Duodenal mucosa (tissue), 2 donors: ENCODE measurements at regions not wholly inside any gene's neighbourhood (a gene's known extent, or its start where the extent isn't known, plus 50 kb on each side); places are given as distances from the start of the nearest gene placed in this dataset.

ENCODE experiments used
- H3K27ac ChIP-seq: one replicate; pipeline ENCODE4 v1.7.0; 2013; ENCODE audit warnings: low read depth, low read length
- H3K27me3 ChIP-seq, 2 donors: one replicate each; pipeline ENCODE4 v1.7.0; 2013; ENCODE audit warnings: low read length in 2 of 2, control low read depth in 1 of 2; ENCODE audit not compliant: insufficient read depth in 2 of 2, control insufficient read depth in 1 of 2
- H3K36me3 ChIP-seq, 2 donors: one replicate each; pipeline ENCODE4 v1.7.0; 2013; ENCODE audit warnings: low read length in 2 of 2, control low read depth in 1 of 2; ENCODE audit not compliant: insufficient read depth in 2 of 2, control insufficient read depth in 1 of 2
- H3K4me1 ChIP-seq, 2 donors: one replicate each; pipeline ENCODE4 v1.7.0; 2013; ENCODE audit warnings: low read length in 2 of 2, control low read depth in 1 of 2; ENCODE audit not compliant: insufficient read depth in 2 of 2, control insufficient read depth in 1 of 2
- H3K4me3 ChIP-seq, 2 donors: one replicate each; pipeline ENCODE4 v1.7.0; 2013; ENCODE audit warnings: low read length in 2 of 2, low read depth in 1 of 2
- H3K9ac ChIP-seq, 2 donors: one replicate each; pipeline ENCODE4 v1.7.0; 2013; ENCODE audit warnings: low read length in 2 of 2, low read depth in 1 of 2
- H3K9me3 ChIP-seq, 2 donors: one replicate each; pipeline ENCODE4 v1.7.0; 2013; ENCODE audit warnings: low read length in 2 of 2, control low read depth in 1 of 2; ENCODE audit not compliant: control insufficient read depth in 1 of 2

DNA sequence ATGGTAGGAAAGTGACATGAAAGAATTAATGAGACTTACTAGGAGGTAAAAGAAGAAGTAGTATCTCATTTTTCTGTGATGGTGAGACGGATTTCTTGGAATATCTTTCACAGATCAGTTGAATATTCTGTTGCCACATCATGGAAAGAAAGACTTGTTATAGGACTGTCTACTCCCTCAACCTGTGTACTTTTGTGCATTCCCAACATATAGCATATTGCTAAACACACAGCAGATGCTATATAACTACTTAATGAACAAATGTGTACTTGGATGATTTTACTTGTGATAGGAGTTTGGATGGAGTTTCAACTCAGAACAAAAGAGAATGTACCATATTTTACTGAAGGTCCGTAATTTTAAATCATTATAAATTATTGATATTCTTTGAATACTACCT, 128.5 kb downstream of the LURAP1L start:
- Histone ChIP-seq H3K9ac (no peak overlapping the region), H3K4me1 (no peaks in the 10 kb centered on the region)

GRCh38 chr9:12904261-12905000, 129.6 kb downstream of the LURAP1L start:
- Histone ChIP-seq H3K4me3 (no peak overlapping the region), H3K9ac (no peak overlapping the region), H3K27ac (no peak overlapping the region), H3K27me3 (no peaks in the 10 kb centered on the region), H3K4me1 (no peaks in the 10 kb centered on the region), H3K36me3 (no peaks in the 10 kb centered on the region), H3K9me3 (no peaks in the 10 kb centered on the region)

More for the DNA sequence above, 128.5 kb downstream of the LURAP1L start:
- Histone ChIP-seq H3K27ac (no peak overlapping the region), H3K9me3 (no peaks in the 10 kb centered on the region), H3K27me3 (no peaks in the 10 kb centered on the region), H3K36me3 (no peaks in the 10 kb centered on the region), H3K4me3 (no peak overlapping the region)

- no peaks in the 10 kb centered on the region for H3K27me3 ChIP-seq
- H3K27ac ChIP-seq, result no peak overlapping the region
- no peaks in the 10 kb centered on the region for H3K9me3 ChIP-seq
- no peak overlapping the region for H3K4me3 ChIP-seq
- no peaks in the 10 kb centered on the region for H3K4me1 ChIP-seq
- no peak overlapping the region for H3K9ac ChIP-seq
- H3K36me3 ChIP-seq, result no peaks in the 10 kb centered on the region
Observed at GRCh38 chr9:12906646-12907045, 131.8 kb downstream of the LURAP1L start.

DNA sequence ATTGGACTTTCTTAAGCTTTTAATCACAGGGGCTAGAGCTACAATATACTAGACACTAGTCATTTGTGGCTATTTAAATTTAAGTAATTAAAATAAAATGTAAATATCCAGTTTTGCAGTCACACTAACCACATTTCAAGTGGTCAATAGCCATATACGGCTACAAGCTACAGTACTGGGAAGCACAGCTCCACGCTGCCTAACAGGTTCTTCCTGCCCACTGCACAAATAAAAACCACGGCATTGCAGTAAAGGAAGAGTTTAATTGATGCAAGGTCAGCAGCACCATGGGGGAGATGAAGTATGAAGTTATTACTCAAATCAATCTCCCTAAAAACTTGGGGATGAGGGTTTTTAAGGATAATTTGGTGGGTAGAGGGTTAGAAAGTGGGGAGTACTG, 134.1 kb downstream of the LURAP1L start:
- H3K27ac ChIP-seq, result no peak overlapping the region
- H3K9me3 ChIP-seq, result no peaks in the 10 kb centered on the region
- H3K4me1 ChIP-seq, result no peaks in the 10 kb centered on the region
- no peak overlapping the region for H3K9ac ChIP-seq
- H3K4me3 ChIP-seq, result no peak overlapping the region
- no peaks in the 10 kb centered on the region for H3K36me3 ChIP-seq
- no peaks in the 10 kb centered on the region for H3K27me3 ChIP-seq

- no peaks in the 10 kb centered on the region for H3K9me3 ChIP-seq
Observed at GRCh38 chr9:12915366-12915954, 140.6 kb downstream of the LURAP1L start.

DNA sequence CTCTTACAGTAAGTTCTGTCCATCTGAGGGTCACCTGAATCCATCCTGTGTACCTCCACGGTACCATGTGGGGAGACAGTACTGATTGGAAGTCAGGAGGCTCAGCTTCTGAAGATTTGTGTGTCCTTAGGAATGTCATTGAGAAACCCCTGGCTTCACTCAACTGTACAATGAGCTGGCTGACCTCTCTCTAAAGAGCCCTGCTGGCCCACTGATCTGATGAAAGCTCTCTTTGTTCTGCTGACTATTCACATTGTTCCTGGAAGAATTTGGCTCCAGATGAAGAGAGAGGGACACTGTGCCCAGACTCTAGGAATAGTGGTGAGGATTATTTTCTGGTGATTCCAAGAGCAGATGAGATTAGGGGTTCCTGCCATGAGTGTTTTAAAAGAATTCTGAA, 141.2 kb downstream of the LURAP1L start:
- H3K9me3 ChIP-seq, result no peaks in the 10 kb centered on the region
- H3K27me3 ChIP-seq, result no peaks in the 10 kb centered on the region
- no peaks in the 10 kb centered on the region for H3K4me1 ChIP-seq
- H3K4me3 ChIP-seq, result no peak overlapping the region
- H3K36me3 ChIP-seq, result no peaks in the 10 kb centered on the region
- H3K9ac ChIP-seq, result no peak overlapping the region
- no peak overlapping the region for H3K27ac ChIP-seq

More at GRCh38 chr9:12915366-12915954, 140.6 kb downstream of the LURAP1L start:
- Histone ChIP-seq H3K36me3 (no peaks in the 10 kb centered on the region), H3K27ac (no peak overlapping the region), H3K9ac (no peak overlapping the region), H3K4me3 (no peak overlapping the region), H3K4me1 (no peaks in the 10 kb centered on the region), H3K27me3 (no peaks in the 10 kb centered on the region)

- no peak overlapping the region for H3K27ac ChIP-seq
- H3K4me3 ChIP-seq, result no peak overlapping the region
- H3K4me1 ChIP-seq, result no peaks in the 10 kb centered on the region
- no peaks in the 10 kb centered on the region for H3K36me3 ChIP-seq
- no peak overlapping the region for H3K9ac ChIP-seq
- no peaks in the 10 kb centered on the region for H3K27me3 ChIP-seq
- H3K9me3 ChIP-seq, result no peaks in the 10 kb centered on the region
Observed at GRCh38 chr9:12920437-12920836, 145.6 kb downstream of the LURAP1L start.

DNA sequence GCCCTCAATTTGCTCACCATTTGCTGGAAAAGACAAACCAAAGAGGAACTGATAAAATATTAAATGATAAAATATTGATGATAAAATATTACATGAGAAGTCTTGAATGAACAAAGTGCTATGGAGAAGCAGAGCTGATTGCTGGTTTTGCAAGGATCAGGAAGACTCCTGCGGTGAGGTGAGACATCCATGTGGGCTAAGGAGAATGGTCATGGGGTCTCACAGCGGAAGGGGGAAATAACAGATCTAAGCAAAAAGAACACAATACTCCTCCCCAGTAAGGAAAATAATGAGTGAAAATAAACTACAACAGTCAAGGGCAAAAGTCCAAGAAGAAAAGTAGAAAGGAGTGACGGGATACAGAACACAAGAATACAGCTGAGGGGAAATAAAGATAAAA, 146.8 kb downstream of the LURAP1L start:
- H3K36me3 ChIP-seq, result no peaks in the 10 kb centered on the region
- H3K4me3 ChIP-seq, result no peak overlapping the region
- H3K27ac ChIP-seq, result no peak overlapping the region
- H3K9ac ChIP-seq, result no peak overlapping the region
- no peaks in the 10 kb centered on the region for H3K27me3 ChIP-seq
- no peaks in the 10 kb centered on the region for H3K4me1 ChIP-seq
- no peaks in the 10 kb centered on the region for H3K9me3 ChIP-seq

GRCh38 chr9:12922224-12922866, 147.5 kb downstream of the LURAP1L start:
- H3K9ac ChIP-seq, result no peak overlapping the region
- H3K36me3 ChIP-seq, result no peaks in the 10 kb centered on the region
- no peaks in the 10 kb centered on the region for H3K4me1 ChIP-seq
- H3K9me3 ChIP-seq, result no peaks in the 10 kb centered on the region
- H3K27ac ChIP-seq, result no peak overlapping the region
- no peaks in the 10 kb centered on the region for H3K27me3 ChIP-seq
- H3K4me3 ChIP-seq, result no peak overlapping the region

GRCh38 chr9:12923468-12924009, 148.7 kb downstream of the LURAP1L start:
- H3K27me3 ChIP-seq, result no peaks in the 10 kb centered on the region
- H3K4me3 ChIP-seq, result no peak overlapping the region
- no peaks in the 10 kb centered on the region for H3K36me3 ChIP-seq
- H3K9ac ChIP-seq, result no peak overlapping the region
- no peaks in the 10 kb centered on the region for H3K9me3 ChIP-seq
- no peaks in the 10 kb centered on the region for H3K4me1 ChIP-seq
- H3K27ac ChIP-seq, result peak overlapping the region; percentile 11
